ENCODE measurements at regions not wholly inside any gene's neighbourhood (a gene's known extent, or its start where the extent isn't known, plus 50 kb on each side); places are given as distances from the start of the nearest gene placed in this dataset.

- DNase-seq: no peak
These were observed 1606.4 kb upstream of the ACVR2A start for GRCh38 chr2:146238254-146238966.

GRCh38 chr2:146235158-146235557 lies 1609.7 kb upstream of the ACVR2A start:
- DNase-seq: no peak

GRCh38 chr2:146229508-146230155 lies 1615.2 kb upstream of the ACVR2A start:
- DNase-seq: no peak

GRCh38 chr2:146228466-146229058 lies 1616.3 kb upstream of the ACVR2A start:
- DNase-seq: no peak

GRCh38 chr2:146228020-146228393 lies 1616.8 kb upstream of the ACVR2A start:
- DNase-seq: no peak

GRCh38 chr2:146227152-146228019 lies 1617.4 kb upstream of the ACVR2A start:
- no peak for DNase-seq

GRCh38 chr2:146226077-146226476 lies 1618.8 kb upstream of the ACVR2A start:
- DNase-seq: no peak

GRCh38 chr2:146221826-146222225 lies 1623.0 kb upstream of the ACVR2A start:
- no peak for DNase-seq

- DNase-seq: no peak
These were observed 1623.9 kb upstream of the ACVR2A start for GRCh38 chr2:146220957-146221356.

GRCh38 chr2:146214394-146214929 lies 1630.4 kb upstream of the ACVR2A start:
- no peak for DNase-seq

- no peak for DNase-seq
These were observed 1631.2 kb upstream of the ACVR2A start for GRCh38 chr2:146213674-146214073.

- DNase-seq: no peak
These were observed 1632.2 kb upstream of the ACVR2A start for GRCh38 chr2:146212602-146213001.

- no peak for DNase-seq
These were observed 1635.0 kb upstream of the ACVR2A start for GRCh38 chr2:146209842-146210275.

GRCh38 chr2:146207901-146208300 lies 1636.9 kb upstream of the ACVR2A start:
- no peak for DNase-seq

- no peak for DNase-seq
These were observed 1637.4 kb upstream of the ACVR2A start for GRCh38 chr2:146207417-146207816.

- DNase-seq: no peak
These were observed 1641.7 kb upstream of the ACVR2A start for GRCh38 chr2:146203064-146203624.

- DNase-seq: no peak
These were observed 1651.2 kb upstream of the ACVR2A start for GRCh38 chr2:146193619-146194018.

GRCh38 chr2:146189541-146189940 lies 1655.3 kb upstream of the ACVR2A start:
- DNase-seq: no peak

GRCh38 chr2:146173934-146174333 lies 1654.0 kb upstream of the ZEB2 start:
- no peak for DNase-seq

GRCh38 chr2:146161256-146161882 lies 1641.5 kb upstream of the ZEB2 start:
- DNase-seq: no peak

GRCh38 chr2:146158072-146158674 lies 1638.3 kb upstream of the ZEB2 start:
- no peak for DNase-seq
